Body of pancreas (tissue), 4 donors: ENCODE measurements at regions not wholly inside any gene's neighbourhood (a gene's known extent, or its start where the extent isn't known, plus 50 kb on each side); places are given as distances from the start of the nearest gene placed in this dataset.

Source experiments
- CTCF ChIP-seq, 7 experiments: fragments of 450-650 bp in 4 of 7; fragments of 200-600 bp in 3 of 7; sonication (generic) in 3 of 7; IDR thresholded peaks; one replicate each; pipeline ENCODE4 v1.5.1; 2016 to 2019; ENCODE audit warnings: antibody characterized with exemption in 7 of 7
- POLR2A ChIP-seq, 3 donors: fragments of 450-650 bp; IDR thresholded peaks; one replicate each; pipeline ENCODE4 v1.6.1; 2016; ENCODE audit warnings: antibody characterized with exemption in 3 of 3, mild to moderate bottlenecking in 2 of 3

GRCh38 chr13:37175996-37176395 lies 70.5 kb upstream of the CSNK1A1L start:
- TF ChIP-seq POLR2A (IDR thresholded peaks at IDR 0.05) (no peak), CTCF (IDR thresholded peaks at IDR 0.05) (no peak)
